Panc1 (cell line): ENCODE measurements at regions not wholly inside any gene's neighbourhood (a gene's known extent, or its start where the extent isn't known, plus 50 kb on each side); places are given as distances from the start of the nearest gene placed in this dataset.

Source experiments
- ATAC-seq: fragments of 200-7000 bp; cut with Tn5 transposase; 2 replicates; pipeline ENCODE4 v1.9.1; 2020; ENCODE audit warnings: mild to moderate bottlenecking, moderate library complexity
- BruUV-seq: library from RNA; stranded (reverse); fragments of 400-500 nt; replicated peaks from 2 replicates; lab custom pipeline; 2021; lab: Mats Ljungman, UMichigan
- CTCF ChIA-PET: fragments of 300-600 bp; sonication (Branson Sonifier 250); formaldehyde crosslinking; loops from one replicate; lab custom pipeline; 2022; ENCODE audit warnings: antibody characterized with exemption; lab: Charles Lee
- POLR2A ChIA-PET: fragments of 300-600 bp; sonication (Branson Sonifier 250); formaldehyde crosslinking; loops from one replicate; lab custom pipeline; 2022; ENCODE audit warnings: antibody characterized with exemption; lab: Charles Lee
- DNase-seq: peaks from one replicate; pipeline ENCODE4 v3.0.0-alpha.2; 2010; ENCODE audit warnings: low read depth, low spot score
- H3K27ac ChIP-seq: 2 replicates; pipeline ENCODE4 v1.5.1; 2011; ENCODE audit warnings: mild to moderate bottlenecking, low read length, inconsistent platforms
- H3K27me3 ChIP-seq: fragments of 200-500 bp; sonication (Bioruptor generic); 2 replicates; pipeline ENCODE4 v1.6.0; 2014; ENCODE audit warnings: low read length, inconsistent platforms; ENCODE audit not compliant: control insufficient read depth, insufficient read depth
- H3K36me3 ChIP-seq: fragments of 200-500 bp; sonication (Bioruptor generic); 2 replicates; pipeline ENCODE4 v1.5.1; 2014; ENCODE audit warnings: inconsistent platforms, mild to moderate bottlenecking, low read length, moderate library complexity; ENCODE audit not compliant: control insufficient read depth, insufficient read depth
- H3K4me1 ChIP-seq: 2 replicates; pipeline ENCODE4 v1.5.1; 2011; ENCODE audit warnings: inconsistent platforms, mild to moderate bottlenecking, low read length, moderate library complexity; ENCODE audit not compliant: control insufficient read depth, insufficient read depth
- H3K4me3 ChIP-seq, 2 experiments: 2 replicates each; pipeline ENCODE4 v1.5.1; 2011 to 2012; ENCODE audit warnings: low read depth in 2 of 2, low read length in 2 of 2, mild to moderate bottlenecking in 2 of 2, inconsistent platforms in 1 of 2, moderate library complexity in 1 of 2
- H3K9me3 ChIP-seq: fragments of 200-500 bp; sonication (Bioruptor generic); 2 replicates; pipeline ENCODE4 v1.5.1; 2014; ENCODE audit warnings: low read depth, mild to moderate bottlenecking, inconsistent platforms, low read length, moderate library complexity; ENCODE audit not compliant: control insufficient read depth, insufficient read depth
- CTCF ChIP-seq: fragments of 450-650 bp; IDR thresholded peaks from 2 replicates; pipeline ENCODE4 v1.5.1; 2017; ENCODE audit warnings: mild to moderate bottlenecking
- POLR2AphosphoS5 ChIP-seq: IDR thresholded peaks from 2 replicates; pipeline ENCODE4 v1.6.1; 2012; ENCODE audit warnings: mild to moderate bottlenecking, low read depth, low read length, moderate library complexity
- REST ChIP-seq, 2 experiments: IDR thresholded peaks; 2 replicates each; pipeline ENCODE4 v1.6.1; 2011 to 2012; ENCODE audit warnings: low read depth in 2 of 2, control low read depth in 1 of 2, low read length in 1 of 2, mild to moderate bottlenecking in 1 of 2, moderate library complexity in 1 of 2; ENCODE audit not compliant: insufficient read depth in 1 of 2
- SIN3A ChIP-seq: IDR thresholded peaks from 2 replicates; pipeline ENCODE4 v1.6.1; 2012; ENCODE audit warnings: low read depth, mild to moderate bottlenecking, low read length, moderate library complexity, borderline replicate concordance; ENCODE audit not compliant: insufficient read depth
- in situ Hi-C: cut with HindIII; loops from 2 replicates; pipeline ENCODE4 v1.10.0; 2016; ENCODE audit warnings: low sequenced_read_pairs, low pct_unique_long_range_greater_than_20kb
- intact Hi-C: fragments of 100-400 bp; cut with micrococcal nuclease; formaldehyde crosslinking; loops from one replicate; pipeline ENCODE4 v1.10.0; 2022; ENCODE audit not compliant: unreplicated experiment

GRCh38 chr16:86919078-86919477 is 340.7 kb downstream of the FOXL1 start:
- ChIA-PET POLR2A (no interaction called here), CTCF (no interaction called here)
- ATAC-seq (no peak), DNase-seq (no peak)
- in situ Hi-C loops: no loop called here
- Histone ChIP-seq H3K9me3 (no peaks in the 10 kb centered on the region), H3K4me3 (no peak overlapping the region), H3K27me3 (no peaks in the 10 kb centered on the region), H3K36me3 (no peaks in the 10 kb centered on the region), H3K27ac (no peak overlapping the region), H3K4me1 (no peaks in the 10 kb centered on the region)
- TF ChIP-seq CTCF: no peak
- intact Hi-C loops: no loop called here
- BruUV-seq: no TSS peak

- Histone ChIP-seq H3K27ac (no peak overlapping the region), H3K36me3 (no peaks in the 10 kb centered on the region), H3K4me1 (no peaks in the 10 kb centered on the region), H3K27me3 (no peaks in the 10 kb centered on the region), H3K4me3 (no peak overlapping the region), H3K9me3 (no peaks in the 10 kb centered on the region)
- no peak for ATAC-seq
- no peak for DNase-seq
- CTCF ChIA-PET: no interaction called here
- no TSS peak for BruUV-seq
- POLR2A ChIA-PET: no interaction called here
- intact Hi-C loops (no loop called here), in situ Hi-C loops (no loop called here)
- TF ChIP-seq CTCF (no peak), REST (IDR thresholded peaks at IDR 0.05; ENCODE audit: insufficient read depth in 1 of 2, low read depth in 2 of 2, low read length in 1 of 2) (no peak), POLR2AphosphoS5 (no peak), SIN3A (no peak)
Measured at GRCh38 chr16:86919578-86920305, 341.4 kb downstream of the FOXL1 start.
